Panc1 (cell line): ENCODE measurements at regions not wholly inside any gene's neighbourhood (a gene's known extent, or its start where the extent isn't known, plus 50 kb on each side); places are given as distances from the start of the nearest gene placed in this dataset.

Experiments used
- ATAC-seq: fragments of 200-7000 bp; cut with Tn5 transposase; 2 replicates; pipeline ENCODE4 v1.9.1; 2020; ENCODE audit warnings: mild to moderate bottlenecking, moderate library complexity
- BruUV-seq: library from RNA; stranded (reverse); fragments of 400-500 nt; replicated peaks from 2 replicates; lab custom pipeline; 2021; lab: Mats Ljungman, UMichigan
- CTCF ChIA-PET: fragments of 300-600 bp; sonication (Branson Sonifier 250); formaldehyde crosslinking; loops from one replicate; lab custom pipeline; 2022; ENCODE audit warnings: antibody characterized with exemption; lab: Charles Lee
- POLR2A ChIA-PET: fragments of 300-600 bp; sonication (Branson Sonifier 250); formaldehyde crosslinking; loops from one replicate; lab custom pipeline; 2022; ENCODE audit warnings: antibody characterized with exemption; lab: Charles Lee
- DNase-seq: peaks from one replicate; pipeline ENCODE4 v3.0.0-alpha.2; 2010; ENCODE audit warnings: low read depth, low spot score
- H3K27ac ChIP-seq: 2 replicates; pipeline ENCODE4 v1.5.1; 2011; ENCODE audit warnings: mild to moderate bottlenecking, low read length, inconsistent platforms
- H3K27me3 ChIP-seq: fragments of 200-500 bp; sonication (Bioruptor generic); 2 replicates; pipeline ENCODE4 v1.6.0; 2014; ENCODE audit warnings: low read length, inconsistent platforms; ENCODE audit not compliant: control insufficient read depth, insufficient read depth
- H3K36me3 ChIP-seq: fragments of 200-500 bp; sonication (Bioruptor generic); 2 replicates; pipeline ENCODE4 v1.5.1; 2014; ENCODE audit warnings: inconsistent platforms, mild to moderate bottlenecking, low read length, moderate library complexity; ENCODE audit not compliant: control insufficient read depth, insufficient read depth
- H3K4me1 ChIP-seq: 2 replicates; pipeline ENCODE4 v1.5.1; 2011; ENCODE audit warnings: inconsistent platforms, mild to moderate bottlenecking, low read length, moderate library complexity; ENCODE audit not compliant: control insufficient read depth, insufficient read depth
- H3K4me3 ChIP-seq, 2 experiments: 2 replicates each; pipeline ENCODE4 v1.5.1; 2011 to 2012; ENCODE audit warnings: low read depth in 2 of 2, low read length in 2 of 2, mild to moderate bottlenecking in 2 of 2, inconsistent platforms in 1 of 2, moderate library complexity in 1 of 2
- H3K9me3 ChIP-seq: fragments of 200-500 bp; sonication (Bioruptor generic); 2 replicates; pipeline ENCODE4 v1.5.1; 2014; ENCODE audit warnings: low read depth, mild to moderate bottlenecking, inconsistent platforms, low read length, moderate library complexity; ENCODE audit not compliant: control insufficient read depth, insufficient read depth
- CTCF ChIP-seq: fragments of 450-650 bp; IDR thresholded peaks from 2 replicates; pipeline ENCODE4 v1.5.1; 2017; ENCODE audit warnings: mild to moderate bottlenecking
- POLR2AphosphoS5 ChIP-seq: IDR thresholded peaks from 2 replicates; pipeline ENCODE4 v1.6.1; 2012; ENCODE audit warnings: mild to moderate bottlenecking, low read depth, low read length, moderate library complexity
- SIN3A ChIP-seq: IDR thresholded peaks from 2 replicates; pipeline ENCODE4 v1.6.1; 2012; ENCODE audit warnings: low read depth, mild to moderate bottlenecking, low read length, moderate library complexity, borderline replicate concordance; ENCODE audit not compliant: insufficient read depth
- TCF7L2 ChIP-seq: IDR thresholded peaks from 2 replicates; pipeline ENCODE4 v1.6.1; 2011; ENCODE audit warnings: mild to moderate bottlenecking, low read depth, low read length, inconsistent platforms
- in situ Hi-C: cut with HindIII; loops from 2 replicates; pipeline ENCODE4 v1.10.0; 2016; ENCODE audit warnings: low sequenced_read_pairs, low pct_unique_long_range_greater_than_20kb
- intact Hi-C: fragments of 100-400 bp; cut with micrococcal nuclease; formaldehyde crosslinking; loops from one replicate; pipeline ENCODE4 v1.10.0; 2022; ENCODE audit not compliant: unreplicated experiment
- TF ChIP-seq, protein P1 (sequence below), 2 experiments: IDR thresholded peaks; 2 replicates each; pipeline ENCODE4 v1.6.1; 2011 to 2012; ENCODE audit warnings: low read depth in 2 of 2, control low read depth in 1 of 2, low read length in 1 of 2, mild to moderate bottlenecking in 1 of 2, moderate library complexity in 1 of 2; ENCODE audit not compliant: insufficient read depth in 1 of 2

DNA sequence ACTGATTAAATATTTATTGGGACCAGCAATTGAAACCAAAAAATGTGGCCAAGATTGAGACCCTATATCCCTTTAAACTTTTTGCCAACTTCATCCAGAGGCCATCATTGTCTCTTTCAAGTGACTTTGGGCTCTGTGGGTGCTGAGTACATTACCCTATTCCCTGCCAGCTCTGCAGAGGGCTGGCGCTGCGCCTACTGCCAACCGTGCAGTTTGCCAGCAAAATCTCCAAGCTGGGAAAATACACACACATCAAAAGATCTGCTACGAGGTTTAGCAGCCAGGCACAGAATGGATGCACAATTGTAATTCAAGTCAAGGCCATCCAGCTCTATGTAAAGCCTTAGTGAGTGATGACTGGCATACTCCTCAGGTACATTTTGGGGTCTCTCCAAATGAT is 125.0 kb downstream of the CBLN4 start:
- ChIA-PET POLR2A (no interaction called here), CTCF (no interaction called here)
- DNase-seq (no peak), ATAC-seq (no peak)
- no TSS peak for BruUV-seq
- in situ Hi-C loops (no loop called here), intact Hi-C loops (no loop called here)
- H3K27me3 ChIP-seq = no peaks in the 10 kb centered on the region
- H3K9me3 ChIP-seq = no peaks in the 10 kb centered on the region
- TF ChIP-seq, protein P1, sequence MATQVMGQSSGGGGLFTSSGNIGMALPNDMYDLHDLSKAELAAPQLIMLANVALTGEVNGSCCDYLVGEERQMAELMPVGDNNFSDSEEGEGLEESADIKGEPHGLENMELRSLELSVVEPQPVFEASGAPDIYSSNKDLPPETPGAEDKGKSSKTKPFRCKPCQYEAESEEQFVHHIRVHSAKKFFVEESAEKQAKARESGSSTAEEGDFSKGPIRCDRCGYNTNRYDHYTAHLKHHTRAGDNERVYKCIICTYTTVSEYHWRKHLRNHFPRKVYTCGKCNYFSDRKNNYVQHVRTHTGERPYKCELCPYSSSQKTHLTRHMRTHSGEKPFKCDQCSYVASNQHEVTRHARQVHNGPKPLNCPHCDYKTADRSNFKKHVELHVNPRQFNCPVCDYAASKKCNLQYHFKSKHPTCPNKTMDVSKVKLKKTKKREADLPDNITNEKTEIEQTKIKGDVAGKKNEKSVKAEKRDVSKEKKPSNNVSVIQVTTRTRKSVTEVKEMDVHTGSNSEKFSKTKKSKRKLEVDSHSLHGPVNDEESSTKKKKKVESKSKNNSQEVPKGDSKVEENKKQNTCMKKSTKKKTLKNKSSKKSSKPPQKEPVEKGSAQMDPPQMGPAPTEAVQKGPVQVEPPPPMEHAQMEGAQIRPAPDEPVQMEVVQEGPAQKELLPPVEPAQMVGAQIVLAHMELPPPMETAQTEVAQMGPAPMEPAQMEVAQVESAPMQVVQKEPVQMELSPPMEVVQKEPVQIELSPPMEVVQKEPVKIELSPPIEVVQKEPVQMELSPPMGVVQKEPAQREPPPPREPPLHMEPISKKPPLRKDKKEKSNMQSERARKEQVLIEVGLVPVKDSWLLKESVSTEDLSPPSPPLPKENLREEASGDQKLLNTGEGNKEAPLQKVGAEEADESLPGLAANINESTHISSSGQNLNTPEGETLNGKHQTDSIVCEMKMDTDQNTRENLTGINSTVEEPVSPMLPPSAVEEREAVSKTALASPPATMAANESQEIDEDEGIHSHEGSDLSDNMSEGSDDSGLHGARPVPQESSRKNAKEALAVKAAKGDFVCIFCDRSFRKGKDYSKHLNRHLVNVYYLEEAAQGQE (IDR thresholded peaks at IDR 0.05; ENCODE audit: insufficient read depth in 1 of 2, low read depth in 2 of 2, low read length in 1 of 2) = no peak
- TF ChIP-seq TCF7L2 (no peak), CTCF (no peak), SIN3A (no peak), POLR2AphosphoS5 (no peak)
- no peak overlapping the region for H3K4me3 ChIP-seq
- H3K4me1 ChIP-seq = no peaks in the 10 kb centered on the region
- H3K36me3 ChIP-seq = no peaks in the 10 kb centered on the region
- H3K27ac ChIP-seq = no peak overlapping the region

DNA sequence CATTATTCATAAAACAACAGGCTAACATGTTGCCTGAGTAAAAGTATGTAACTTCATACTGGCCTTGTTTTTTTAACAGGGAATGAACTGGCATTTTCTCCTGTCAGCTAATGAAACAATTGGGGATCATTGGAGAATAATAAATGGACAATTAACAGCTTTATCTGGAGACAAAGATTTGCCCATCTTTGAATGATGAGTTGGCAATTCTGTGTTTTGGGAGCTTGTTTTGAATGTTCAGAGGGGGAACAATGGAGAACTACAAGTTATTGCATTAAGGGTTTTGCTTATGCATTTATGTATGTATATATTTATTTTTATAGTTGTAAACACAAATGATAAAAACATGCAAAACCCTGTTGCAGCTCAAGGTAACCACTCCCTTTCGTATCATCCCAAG is 150.3 kb downstream of the CBLN4 start:
- H3K9me3 ChIP-seq = no peaks in the 10 kb centered on the region
- intact Hi-C loops = no loop called here
- no peaks in the 10 kb centered on the region for H3K27me3 ChIP-seq
- ChIA-PET CTCF (no interaction called here), POLR2A (no interaction called here)
- in situ Hi-C loops = no loop called here
- DNase-seq (no peak), ATAC-seq (no peak)
- no TSS peak for BruUV-seq
- H3K4me3 ChIP-seq = no peak overlapping the region
- no peak overlapping the region for H3K27ac ChIP-seq
- TF ChIP-seq TCF7L2 (no peak), POLR2AphosphoS5 (no peak), CTCF (no peak), SIN3A (no peak)
- TF ChIP-seq, protein P1 (IDR thresholded peaks at IDR 0.05; ENCODE audit: insufficient read depth in 1 of 2, low read depth in 2 of 2, low read length in 1 of 2) = no peak
- H3K4me1 ChIP-seq = no peaks in the 10 kb centered on the region
- no peaks in the 10 kb centered on the region for H3K36me3 ChIP-seq
